HG03064 (cell line): ENCODE measurements at regions not wholly inside any gene's neighbourhood (a gene's known extent, or its start where the extent isn't known, plus 50 kb on each side); places are given as distances from the start of the nearest gene placed in this dataset.

Experiments
- ATAC-seq: cut with Tn5 transposase; IDR thresholded peaks from one replicate; pipeline ENCODE4 v1.9.1; 2021; ENCODE audit warnings: low read depth; ENCODE audit not compliant: unreplicated experiment

DNA sequence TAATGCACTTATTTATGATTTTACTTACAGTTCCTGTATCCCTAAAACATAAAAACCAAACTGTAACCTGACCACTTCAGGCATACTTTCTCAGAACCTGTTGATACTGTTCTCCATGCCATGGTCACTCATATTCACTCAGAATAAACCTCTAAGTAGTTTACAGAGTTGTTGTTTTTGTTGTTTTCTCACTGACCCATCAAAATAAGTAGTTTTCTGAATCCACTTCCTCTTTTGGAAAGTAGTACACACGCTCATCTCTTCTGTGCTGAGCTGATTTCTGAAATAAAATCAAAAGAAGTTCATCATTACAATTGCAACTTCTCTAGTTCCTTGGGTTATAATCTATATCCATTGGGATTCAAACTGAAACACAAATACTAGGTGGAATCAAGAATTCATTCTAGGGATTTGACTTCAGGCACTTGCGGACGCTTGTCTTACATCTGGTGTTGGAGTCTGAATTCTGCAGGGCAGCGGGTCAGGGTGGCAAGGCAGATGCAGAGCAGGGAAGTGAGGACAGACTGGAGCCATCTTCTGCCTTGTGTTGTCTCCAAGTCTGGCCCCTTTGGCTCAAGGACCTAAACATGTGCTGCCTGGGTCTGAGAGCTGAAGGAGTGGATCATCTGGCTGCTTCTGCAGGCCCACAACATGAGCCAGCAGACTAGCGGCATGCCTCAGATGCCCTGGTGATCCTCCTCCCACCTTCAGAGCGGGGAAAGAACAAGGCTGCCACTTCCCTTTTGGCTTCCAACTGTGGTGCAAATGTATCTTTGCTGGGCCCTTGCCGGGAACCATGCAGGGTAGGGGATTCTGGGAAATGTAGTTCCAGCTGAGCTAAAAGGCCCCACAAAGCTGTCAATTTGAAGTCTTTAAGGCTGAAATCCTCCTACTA is 167.9 kb upstream of the MYLIP start:
- ATAC-seq = no peak

DNA sequence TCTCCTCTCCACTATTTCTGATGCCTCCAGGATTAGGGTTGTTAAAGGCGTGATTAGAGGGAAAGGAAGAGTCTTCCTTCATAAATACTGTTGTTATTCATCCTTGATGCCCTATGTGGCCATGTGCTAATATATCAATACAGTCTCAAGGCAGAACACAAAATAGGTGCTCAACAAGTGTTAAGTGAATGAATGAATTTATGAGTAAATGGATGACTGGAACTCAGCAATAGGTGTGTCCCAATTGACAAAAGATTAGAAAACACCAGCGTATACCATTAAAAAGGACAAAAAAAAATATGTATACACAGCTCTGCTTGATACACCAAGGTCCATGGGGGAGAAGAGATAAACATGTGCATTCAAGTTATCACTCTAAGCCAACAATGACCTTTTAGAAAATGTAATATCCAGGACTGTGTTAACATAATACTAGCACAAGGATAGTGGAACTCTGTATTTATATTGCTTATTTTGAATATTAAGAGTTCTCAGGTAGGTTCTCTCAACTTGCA is 171.2 kb upstream of the MYLIP start:
- no peak for ATAC-seq

DNA sequence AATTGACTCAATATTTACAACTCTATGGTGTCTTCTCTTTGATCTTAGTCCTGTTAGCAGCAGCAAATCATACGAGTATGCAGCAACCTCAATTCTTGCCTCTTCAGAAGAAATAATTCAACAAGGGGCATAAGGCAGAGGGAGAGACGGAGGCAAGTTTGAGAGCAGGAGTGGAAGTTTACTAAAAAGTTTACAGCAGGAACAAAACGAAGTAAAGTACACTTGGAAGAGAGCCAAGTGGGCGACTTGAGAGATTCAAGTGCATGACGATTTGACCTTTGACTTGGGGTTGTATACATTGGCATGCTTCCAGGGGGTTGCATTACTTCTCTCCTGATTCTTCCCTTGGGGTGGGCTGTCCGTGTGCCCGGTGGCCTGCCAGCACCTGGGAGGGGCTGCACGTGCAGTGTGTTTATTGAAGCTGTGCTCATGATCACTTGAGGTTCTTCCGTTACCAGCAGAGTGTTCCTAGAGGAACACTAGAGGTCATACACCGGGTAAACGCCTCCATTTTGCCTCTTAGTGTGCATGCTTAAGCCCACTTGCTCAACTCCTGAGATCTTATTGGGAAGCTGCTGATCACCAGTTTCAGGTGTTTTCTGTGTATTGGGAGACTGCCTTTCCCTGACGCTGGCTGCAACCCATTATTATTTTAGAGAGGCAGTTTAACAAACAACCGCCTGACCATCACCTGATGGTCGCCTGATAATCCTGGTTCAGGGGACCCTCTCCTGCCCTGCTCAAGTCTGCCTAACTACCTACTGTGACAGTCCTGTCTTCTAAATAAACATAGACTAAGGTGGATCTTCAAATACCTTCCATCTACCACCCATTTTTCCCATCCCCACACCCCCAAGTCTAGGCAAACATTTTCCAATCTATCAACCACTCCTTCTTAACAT is 172.4 kb upstream of the MYLIP start:
- no peak for ATAC-seq

DNA sequence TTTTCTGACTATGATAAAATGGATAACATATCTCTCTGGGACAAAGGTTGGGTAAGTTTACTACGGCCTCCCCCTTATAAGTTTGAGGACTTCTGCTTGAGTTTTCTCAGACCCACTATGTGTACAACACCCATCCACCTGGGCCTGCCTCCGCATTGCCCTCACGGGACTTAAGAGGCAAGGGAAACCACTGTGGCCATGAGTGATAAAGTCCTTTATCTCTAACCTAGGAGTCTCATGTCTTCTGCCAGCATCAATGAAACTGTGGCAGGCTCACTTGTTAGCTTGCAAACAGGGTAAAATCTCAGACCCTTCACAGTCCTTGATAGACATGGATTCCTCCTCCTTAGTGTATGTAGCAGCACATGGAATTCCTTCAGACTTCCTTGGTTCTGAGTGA is 173.4 kb upstream of the MYLIP start:
- ATAC-seq = no peak

DNA sequence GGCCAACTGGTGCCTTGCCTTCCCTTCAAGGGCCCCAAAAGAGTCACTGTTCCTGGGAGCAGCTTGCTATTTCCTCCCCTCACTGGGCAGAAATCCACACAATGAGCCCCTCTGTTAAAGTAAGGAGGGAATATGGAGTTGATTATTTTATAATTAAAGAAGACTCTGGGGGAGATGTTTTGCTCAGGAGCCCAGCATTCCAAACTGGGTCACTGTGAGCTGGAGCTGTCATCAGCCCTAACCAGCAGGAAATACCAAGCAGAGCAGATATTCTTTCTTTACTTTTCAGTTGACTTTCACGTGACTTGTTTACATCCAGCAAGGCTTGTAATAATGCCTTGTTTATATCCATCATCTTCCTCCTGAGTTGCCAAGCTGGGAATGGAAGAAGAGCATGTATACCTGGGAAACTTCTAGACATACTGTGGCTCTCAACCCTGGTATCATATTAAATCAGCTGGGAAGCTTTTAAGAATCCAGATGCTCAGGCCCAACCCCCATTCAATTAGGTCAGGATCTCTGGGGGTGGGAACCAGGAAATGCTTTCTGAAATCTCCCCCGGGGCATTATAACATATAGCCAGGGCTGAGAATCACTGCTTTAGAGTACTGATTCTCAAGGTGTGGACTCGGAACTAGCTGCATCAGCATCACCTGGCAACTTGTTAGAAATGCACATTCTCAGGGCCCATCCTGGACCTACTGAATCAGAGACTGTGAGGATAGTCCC is 175.6 kb upstream of the MYLIP start:
- ATAC-seq = no peak

DNA sequence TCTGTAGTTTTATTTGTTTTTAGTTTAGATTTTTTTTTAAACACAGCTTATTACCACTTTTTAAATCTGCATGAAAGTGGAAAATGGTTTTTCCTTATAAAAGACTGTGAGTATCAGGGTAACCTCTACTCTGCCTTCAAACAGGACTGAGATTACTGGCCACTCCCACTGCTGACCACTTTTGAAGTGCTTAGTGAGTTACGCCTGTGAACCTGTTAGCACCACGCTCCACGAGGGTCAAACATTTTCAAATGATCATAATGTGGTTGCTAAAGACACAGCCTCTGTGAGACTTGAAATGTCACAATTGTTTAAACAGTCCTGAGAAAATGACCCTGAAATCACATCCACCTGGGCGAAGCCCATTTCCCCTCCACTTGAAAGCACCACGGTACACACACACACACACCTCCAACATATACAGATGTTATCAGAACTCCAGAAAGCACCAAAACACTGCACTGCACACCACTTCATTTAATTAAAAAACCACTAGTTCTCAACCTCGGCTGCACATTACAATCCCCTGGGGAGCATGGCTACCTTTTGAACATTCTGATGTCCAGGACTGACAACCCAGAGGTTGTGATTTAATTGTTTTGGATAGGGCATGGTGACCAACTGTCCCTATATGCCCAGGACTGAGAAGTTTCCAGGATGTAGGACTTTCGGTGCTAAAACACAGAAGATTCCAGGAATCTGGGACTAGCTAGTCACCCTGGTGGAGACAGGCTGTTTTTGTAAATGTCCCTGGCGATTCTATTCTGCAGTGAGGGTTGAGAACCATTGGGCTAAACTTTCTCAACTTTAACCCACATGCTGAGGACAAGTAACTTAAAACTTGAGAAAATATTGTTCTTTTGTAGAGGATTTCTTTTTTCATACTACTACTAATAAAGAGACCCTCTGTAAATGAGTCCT is 176.4 kb upstream of the MYLIP start:
- no peak for ATAC-seq

DNA sequence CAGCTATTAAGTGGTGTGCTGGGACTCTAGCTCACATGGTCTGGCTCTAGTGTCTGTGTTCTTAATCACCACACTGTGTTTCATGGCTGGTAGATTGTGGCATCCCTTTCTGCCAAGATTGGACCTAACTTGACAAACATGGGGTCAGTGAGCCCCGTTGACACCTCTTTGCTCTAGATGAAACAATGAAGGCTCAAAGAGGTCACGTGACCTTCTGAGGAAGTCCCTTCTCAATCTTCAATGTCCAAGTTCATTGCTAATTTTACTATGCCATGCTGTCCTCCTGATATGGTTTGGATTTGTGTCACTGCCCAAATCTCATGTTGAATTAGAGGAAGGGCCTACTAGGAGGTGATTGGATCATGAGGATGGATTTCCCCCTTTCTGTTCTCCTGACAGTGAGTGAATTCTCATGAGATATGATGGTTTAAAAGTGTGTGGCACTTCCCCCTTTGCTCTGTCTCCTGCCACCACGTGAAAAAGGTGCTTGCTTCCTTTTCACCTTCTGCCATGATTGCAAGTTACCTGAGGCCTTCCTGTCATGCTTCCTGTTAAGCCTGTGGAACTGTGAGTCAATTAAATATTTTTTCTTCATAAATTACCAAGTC is 177.8 kb upstream of the MYLIP start:
- no peak for ATAC-seq

DNA sequence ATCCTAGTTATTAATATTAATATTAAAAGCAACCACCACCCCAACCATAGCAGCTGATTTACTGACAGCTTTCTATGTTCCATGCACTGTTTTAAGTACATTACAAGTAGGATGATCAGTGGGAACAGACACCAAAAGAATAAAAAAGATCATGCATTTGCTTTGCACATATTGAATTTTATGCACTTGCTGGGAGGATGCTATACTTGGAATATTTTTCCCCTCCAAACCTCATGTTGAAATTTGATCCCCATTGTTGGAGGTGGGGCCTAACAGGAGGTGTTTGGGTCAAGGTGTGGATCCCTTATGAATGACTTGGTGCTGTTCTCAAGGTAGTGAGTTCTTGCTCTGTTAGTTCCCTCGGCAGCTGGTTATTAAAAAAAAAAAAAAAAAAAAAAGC is 178.9 kb upstream of the MYLIP start:
- no peak for ATAC-seq

DNA sequence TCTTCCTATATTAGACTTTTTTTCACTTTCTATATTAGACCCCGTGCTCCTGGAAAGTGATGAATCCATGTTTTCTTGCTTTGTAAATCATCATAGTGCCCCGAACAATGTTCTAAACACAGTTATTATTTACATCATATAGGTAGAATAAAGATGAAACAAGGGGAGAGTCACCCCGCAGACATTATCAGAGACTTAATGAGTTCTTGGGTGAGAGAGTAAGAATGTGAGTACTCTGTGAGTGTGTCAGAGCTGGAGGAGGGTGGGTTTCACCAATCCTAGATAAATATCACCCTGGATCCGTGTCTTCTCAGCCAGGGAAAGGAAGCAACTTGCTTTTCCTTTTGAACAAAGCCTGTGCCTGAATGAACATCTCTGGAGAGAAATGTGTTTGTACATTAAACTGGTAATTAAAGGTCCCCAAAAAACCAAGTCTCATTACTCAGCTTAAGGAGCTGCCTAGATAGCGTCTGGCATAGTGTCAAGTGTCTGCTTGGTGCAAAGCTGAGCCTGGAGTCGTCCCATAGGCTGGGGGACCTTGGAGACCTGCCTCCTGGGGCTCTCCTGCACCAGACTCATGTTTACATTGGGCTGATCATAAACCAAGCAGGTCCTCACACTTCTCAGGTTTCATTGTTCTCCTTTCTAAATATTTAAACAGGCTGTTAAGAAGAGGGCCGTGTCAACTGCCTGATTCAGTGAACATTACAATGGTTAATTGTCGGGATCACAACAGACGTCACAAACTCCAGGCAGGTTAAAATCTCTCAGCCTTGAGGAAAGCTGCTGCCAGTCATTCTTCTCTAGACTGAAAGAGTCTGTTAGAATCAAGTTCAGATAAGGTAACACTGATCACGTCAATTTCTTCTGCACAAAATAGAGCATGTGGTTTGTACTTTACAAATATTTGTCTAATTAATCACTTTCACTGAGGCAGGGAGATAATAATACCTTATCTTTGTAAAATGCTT is 179.7 kb upstream of the MYLIP start:
- ATAC-seq = no peak

DNA sequence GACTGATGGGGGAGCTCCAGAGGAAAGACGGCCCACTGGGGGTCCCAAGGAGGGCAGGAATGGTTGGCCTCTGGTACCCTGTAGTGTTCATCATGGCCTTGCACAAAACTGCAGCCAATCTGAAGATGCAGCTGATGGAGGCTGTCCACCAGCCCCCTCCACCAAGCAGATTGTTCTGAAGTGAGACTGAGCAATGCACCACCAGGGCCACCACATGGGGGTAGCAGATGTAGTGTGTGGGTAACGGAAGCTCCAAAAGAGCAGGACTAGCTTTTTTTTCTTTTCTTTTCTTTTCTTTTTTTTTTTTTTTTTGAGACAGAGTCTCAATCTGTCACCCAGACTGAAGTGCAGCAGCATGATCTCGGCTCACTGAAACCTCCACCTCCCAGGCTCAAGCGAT is 181.0 kb upstream of the MYLIP start:
- no peak for ATAC-seq

DNA sequence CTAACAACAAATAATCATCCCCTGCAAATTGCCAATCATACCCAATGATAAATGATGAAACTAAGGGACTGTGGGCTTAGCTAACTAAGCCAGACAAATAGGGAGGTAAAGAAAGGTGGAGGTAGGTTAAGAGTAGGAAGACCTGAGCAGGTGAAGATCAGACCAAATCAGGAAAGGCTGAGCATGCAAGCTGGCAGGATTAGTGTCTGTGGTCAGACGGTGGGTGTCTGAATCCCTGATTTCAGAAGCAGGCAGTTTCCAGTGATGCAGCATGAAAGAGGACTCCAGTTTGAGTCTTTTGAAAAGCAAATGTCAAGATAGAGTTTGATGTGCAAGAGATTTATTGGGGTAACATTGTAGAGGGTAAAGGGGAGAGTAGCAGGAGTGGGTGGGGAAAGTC is 181.4 kb upstream of the MYLIP start:
- ATAC-seq = no peak

DNA sequence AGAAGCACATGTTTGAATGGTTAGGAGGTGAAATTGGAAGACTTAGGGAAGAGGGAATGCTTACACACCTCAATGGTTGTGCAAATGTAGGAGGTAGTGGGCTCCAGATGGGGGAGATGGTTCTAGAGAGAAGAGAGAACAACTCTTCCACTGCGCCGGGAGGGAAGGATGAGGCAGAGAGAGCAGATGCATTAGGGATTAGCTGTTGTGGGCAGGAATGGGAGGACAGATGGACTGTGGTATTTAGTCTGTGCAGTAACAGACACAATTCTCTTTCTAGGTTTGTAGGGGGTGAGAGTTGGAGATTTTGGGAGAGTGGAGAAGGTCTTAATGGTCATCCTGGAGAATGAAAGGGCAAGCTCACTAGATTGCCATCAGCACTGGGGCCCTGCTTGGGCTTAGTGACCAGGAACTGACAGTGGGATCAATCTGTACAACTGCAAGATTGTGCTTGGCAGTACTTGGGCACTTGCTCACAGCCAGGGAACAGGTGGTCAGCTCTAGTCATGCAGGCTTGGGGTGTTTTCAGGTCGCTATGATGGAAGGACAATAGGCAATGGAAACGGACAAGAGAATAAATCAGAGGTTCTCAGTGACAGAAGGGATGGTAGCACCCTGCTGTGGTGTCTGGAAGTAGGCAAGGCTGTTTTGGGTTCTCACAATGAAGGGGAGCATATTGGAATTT is 182.0 kb upstream of the MYLIP start:
- no peak for ATAC-seq

DNA sequence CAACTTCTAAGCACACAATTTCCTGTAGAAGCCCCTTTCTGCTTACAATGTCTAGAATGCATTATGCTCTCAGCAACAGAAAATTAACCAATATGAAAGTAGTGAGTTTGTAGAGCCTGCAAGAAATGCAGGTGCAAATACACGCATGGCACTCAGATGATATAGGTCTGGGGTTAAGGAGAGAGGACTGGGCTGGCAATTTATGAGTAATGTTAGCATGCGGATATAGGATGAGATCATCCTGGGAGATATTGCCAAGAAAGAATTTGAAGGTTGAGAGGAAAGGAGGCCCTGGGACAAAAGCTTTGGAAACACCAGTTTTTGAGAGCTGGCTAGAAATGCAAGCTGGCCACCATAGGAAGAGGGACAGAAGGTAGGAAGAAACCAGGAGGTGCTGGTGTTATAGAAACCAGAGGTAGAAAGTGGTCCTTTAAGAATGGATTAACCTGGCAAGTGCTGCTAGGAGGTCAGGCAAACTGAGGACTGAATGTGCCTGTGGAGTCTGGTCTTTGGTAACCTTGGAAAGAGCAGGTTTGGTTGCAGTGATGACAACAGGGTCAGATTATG is 183.2 kb upstream of the MYLIP start:
- ATAC-seq = no peak

DNA sequence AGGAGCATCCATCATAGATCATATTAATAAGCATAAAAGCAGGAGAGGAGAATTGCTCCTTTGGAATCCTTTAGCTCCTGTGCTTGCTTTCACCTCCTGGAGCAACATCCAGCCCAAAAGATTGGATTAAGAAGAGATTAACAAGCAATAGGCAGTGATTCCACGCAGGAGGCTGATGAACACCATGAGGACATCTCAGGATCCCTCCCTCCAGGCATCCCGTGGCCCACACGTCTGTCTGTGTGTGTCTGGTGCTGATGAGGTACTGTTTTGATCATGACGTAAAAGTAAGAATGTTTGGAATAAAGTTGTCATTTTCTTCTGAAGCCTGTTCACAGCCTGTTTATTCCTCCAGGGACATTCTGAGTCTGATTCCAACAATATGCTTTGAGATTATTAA is 185.5 kb upstream of the MYLIP start:
- no peak for ATAC-seq

DNA sequence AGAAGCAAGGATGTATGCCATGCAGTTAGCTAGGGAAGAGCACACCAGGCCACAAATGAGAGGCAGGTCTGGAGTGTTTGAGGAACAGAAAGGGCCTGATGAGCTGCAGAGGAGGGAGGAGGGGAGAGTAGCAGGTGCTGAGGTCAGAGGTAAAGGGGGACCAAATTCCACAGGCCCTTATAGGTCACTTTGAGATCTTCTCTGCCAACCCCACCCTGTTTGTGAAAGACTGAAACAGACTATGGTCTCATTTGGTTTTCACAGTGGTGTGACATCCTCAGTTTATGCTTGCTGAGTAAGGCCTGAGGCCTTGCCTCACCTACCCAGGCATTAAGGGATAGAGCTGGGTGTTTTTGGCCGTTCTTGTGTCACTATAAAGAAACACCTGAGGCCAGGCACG is 187.7 kb upstream of the MYLIP start:
- ATAC-seq = no peak

DNA sequence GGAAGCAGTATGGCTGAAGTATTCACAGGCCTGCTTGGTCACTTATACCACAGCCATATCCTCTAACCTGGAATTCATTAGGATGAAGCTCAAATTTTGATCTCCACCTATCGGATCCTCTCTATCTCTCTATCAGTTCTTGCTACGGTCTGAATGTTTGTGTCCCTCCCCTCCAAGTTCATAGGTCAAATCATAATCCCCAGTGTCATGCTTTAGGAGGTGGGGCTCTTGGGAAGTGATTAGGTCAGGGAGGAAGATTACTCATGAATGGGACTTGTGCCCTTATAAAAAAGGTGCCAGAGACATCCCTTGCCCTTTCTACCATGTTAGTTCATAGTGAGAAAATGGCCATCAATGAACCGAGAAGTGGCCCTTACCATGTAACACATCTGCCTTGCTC is 190.8 kb upstream of the MYLIP start:
- no peak for ATAC-seq

DNA sequence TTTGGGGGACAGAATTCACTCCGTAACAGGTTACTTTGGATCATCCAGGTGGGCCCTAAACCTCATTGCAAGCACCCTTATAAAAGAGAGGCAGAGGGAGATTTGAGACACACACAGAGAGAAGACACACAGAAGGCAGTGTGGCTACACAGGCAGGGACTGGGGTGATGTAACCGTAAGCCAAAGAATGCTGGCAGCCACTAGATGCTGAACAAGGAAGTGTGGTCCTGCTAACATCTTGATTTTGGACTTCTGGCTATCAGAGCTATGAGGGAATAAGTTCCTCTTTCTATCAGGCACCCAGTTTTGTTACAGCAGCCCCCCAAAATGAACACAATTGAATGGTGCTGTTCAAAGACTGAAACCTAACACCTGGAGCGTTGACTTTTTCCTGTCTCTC is 191.3 kb upstream of the MYLIP start:
- no peak for ATAC-seq
